ENCODE measurements at regions not wholly inside any gene's neighbourhood (a gene's known extent, or its start where the extent isn't known, plus 50 kb on each side); places are given as distances from the start of the nearest gene placed in this dataset.
A peak's percentile ranks its signal among the peaks of the same experiment; 100 is the strongest.

DNA sequence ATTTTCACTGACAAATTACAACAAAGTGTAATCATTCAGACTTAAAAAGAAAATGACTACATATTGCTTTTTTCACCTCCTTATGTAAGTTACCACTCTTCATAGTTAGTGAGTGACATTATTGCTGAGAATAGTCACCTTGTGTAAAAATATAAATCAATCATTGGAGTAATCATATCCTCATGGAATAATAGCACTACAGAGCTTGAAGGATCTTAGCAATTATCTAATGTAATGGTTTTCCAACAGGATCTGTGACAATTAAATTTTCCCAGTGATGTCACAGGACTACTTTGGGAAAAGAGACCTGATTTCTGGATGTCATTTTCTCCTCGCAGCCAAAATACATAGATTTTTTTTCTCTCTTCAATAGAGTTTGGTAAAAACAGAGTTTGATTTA is 833.0 kb upstream of the PCDH9 start:
- no peaks in the 10 kb centered on the region for H3K36me3 ChIP-seq (ENCODE audit: control insufficient read depth, insufficient read depth, low read length, severe bottlenecking)
- H3K4me3 ChIP-seq (ENCODE audit: low read length) = no peak overlapping the region
- H3K9ac ChIP-seq (ENCODE audit: low read length) = no peak overlapping the region
- no peaks in the 10 kb centered on the region for H3K9me3 ChIP-seq (ENCODE audit: control insufficient read depth, low read length)
- H3K27me3 ChIP-seq (replicated peaks; ENCODE audit: control insufficient read depth, insufficient read depth, low read length) = no peaks in the 10 kb centered on the region
- no peaks in the 10 kb centered on the region for H3K4me1 ChIP-seq (ENCODE audit: control insufficient read depth, insufficient read depth, low read length)
- DNase-seq (ENCODE audit: low read depth) = no peak

DNA sequence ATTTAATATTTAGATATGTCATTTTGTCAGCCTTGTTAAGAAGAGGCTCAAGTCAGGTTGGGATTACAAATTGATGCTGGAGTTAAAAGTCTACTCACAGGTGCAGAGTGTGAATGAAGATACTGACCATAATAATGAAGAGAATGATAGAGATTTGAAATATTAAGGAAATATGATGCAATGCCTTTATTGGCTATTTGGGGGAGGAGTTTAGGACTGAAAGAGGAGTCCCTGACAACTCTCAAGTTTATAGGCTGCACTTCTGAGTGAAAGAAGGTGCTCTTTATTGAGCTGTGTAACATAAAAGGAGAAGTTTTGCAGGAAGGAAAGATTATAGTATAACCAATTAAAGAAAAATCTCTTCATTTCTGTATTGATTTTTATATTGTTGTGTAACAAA is 827.7 kb upstream of the PCDH9 start:
- H3K9ac ChIP-seq (ENCODE audit: low read length) = no peak overlapping the region
- H3K4me1 ChIP-seq (ENCODE audit: control insufficient read depth, insufficient read depth, low read length) = no peaks in the 10 kb centered on the region
- H3K9me3 ChIP-seq (ENCODE audit: control insufficient read depth, low read length) = no peaks in the 10 kb centered on the region
- peak; percentile 3 for DNase-seq (ENCODE audit: low read depth)
- H3K4me3 ChIP-seq (ENCODE audit: low read length) = no peak overlapping the region
- H3K36me3 ChIP-seq (ENCODE audit: control insufficient read depth, insufficient read depth, low read length, severe bottlenecking) = no peaks in the 10 kb centered on the region
- no peaks in the 10 kb centered on the region for H3K27me3 ChIP-seq (replicated peaks; ENCODE audit: control insufficient read depth, insufficient read depth, low read length)

- H3K9ac ChIP-seq (ENCODE audit: low read length) = no peak overlapping the region
- no peaks in the 10 kb centered on the region for H3K4me1 ChIP-seq (ENCODE audit: control insufficient read depth, insufficient read depth, low read length)
- H3K9me3 ChIP-seq (ENCODE audit: control insufficient read depth, low read length) = no peaks in the 10 kb centered on the region
- no peaks in the 10 kb centered on the region for H3K27me3 ChIP-seq (replicated peaks; ENCODE audit: control insufficient read depth, insufficient read depth, low read length)
- peak; percentile 29 for DNase-seq (ENCODE audit: low read depth)
- H3K4me3 ChIP-seq (ENCODE audit: low read length) = no peak overlapping the region
- no peaks in the 10 kb centered on the region for H3K36me3 ChIP-seq (ENCODE audit: control insufficient read depth, insufficient read depth, low read length, severe bottlenecking)
Measured at GRCh38 chr13:68056816-68057710, 826.9 kb upstream of the PCDH9 start.

GRCh38 chr13:68051910-68052309 is 821.8 kb upstream of the PCDH9 start:
- Histone ChIP-seq H3K9me3 (ENCODE audit: control insufficient read depth, low read length) (no peaks in the 10 kb centered on the region), H3K36me3 (ENCODE audit: control insufficient read depth, insufficient read depth, low read length, severe bottlenecking) (no peaks in the 10 kb centered on the region), H3K9ac (ENCODE audit: low read length) (no peak overlapping the region), H3K4me3 (ENCODE audit: low read length) (no peak overlapping the region), H3K27me3 (replicated peaks; ENCODE audit: control insufficient read depth, insufficient read depth, low read length) (no peaks in the 10 kb centered on the region), H3K4me1 (ENCODE audit: control insufficient read depth, insufficient read depth, low read length) (no peaks in the 10 kb centered on the region)
- no peak for DNase-seq (ENCODE audit: low read depth)

- Histone ChIP-seq H3K27me3 (replicated peaks; ENCODE audit: control insufficient read depth, insufficient read depth, low read length) (no peaks in the 10 kb centered on the region), H3K4me1 (ENCODE audit: control insufficient read depth, insufficient read depth, low read length) (peaks cover 3% of the 10 kb centered on the region), H3K9ac (ENCODE audit: low read length) (no peak overlapping the region)
Measured at GRCh38 chr13:68050761-68051160, 820.6 kb upstream of the PCDH9 start.

GRCh38 chr13:68048802-68049359 is 818.7 kb upstream of the PCDH9 start:
- Histone ChIP-seq H3K36me3 (ENCODE audit: control insufficient read depth, insufficient read depth, low read length, severe bottlenecking) (no peaks in the 10 kb centered on the region), H3K27me3 (replicated peaks; ENCODE audit: control insufficient read depth, insufficient read depth, low read length) (no peaks in the 10 kb centered on the region), H3K9ac (ENCODE audit: low read length) (no peak overlapping the region), H3K4me1 (ENCODE audit: control insufficient read depth, insufficient read depth, low read length) (peaks cover 3% of the 10 kb centered on the region), H3K9me3 (ENCODE audit: control insufficient read depth, low read length) (no peaks in the 10 kb centered on the region), H3K4me3 (ENCODE audit: low read length) (no peak overlapping the region)
- no peak for DNase-seq (ENCODE audit: low read depth)

More at GRCh38 chr13:68050761-68051160, 820.6 kb upstream of the PCDH9 start:
- Histone ChIP-seq H3K36me3 (ENCODE audit: control insufficient read depth, insufficient read depth, low read length, severe bottlenecking) (no peaks in the 10 kb centered on the region), H3K4me3 (ENCODE audit: low read length) (no peak overlapping the region), H3K9me3 (ENCODE audit: control insufficient read depth, low read length) (no peaks in the 10 kb centered on the region)
- DNase-seq (ENCODE audit: low read depth) = peak; percentile 2

- H3K9ac ChIP-seq (ENCODE audit: low read length) = no peak overlapping the region
- H3K36me3 ChIP-seq (ENCODE audit: control insufficient read depth, insufficient read depth, low read length, severe bottlenecking) = no peaks in the 10 kb centered on the region
- no peaks in the 10 kb centered on the region for H3K9me3 ChIP-seq (ENCODE audit: control insufficient read depth, low read length)
- no peak overlapping the region for H3K4me3 ChIP-seq (ENCODE audit: low read length)
- peaks cover 3% of the 10 kb centered on the region for H3K4me1 ChIP-seq (ENCODE audit: control insufficient read depth, insufficient read depth, low read length)
- H3K27me3 ChIP-seq (replicated peaks; ENCODE audit: control insufficient read depth, insufficient read depth, low read length) = no peaks in the 10 kb centered on the region
- DNase-seq (ENCODE audit: low read depth) = no peak
Measured at GRCh38 chr13:68047889-68048288, 817.8 kb upstream of the PCDH9 start.

DNA sequence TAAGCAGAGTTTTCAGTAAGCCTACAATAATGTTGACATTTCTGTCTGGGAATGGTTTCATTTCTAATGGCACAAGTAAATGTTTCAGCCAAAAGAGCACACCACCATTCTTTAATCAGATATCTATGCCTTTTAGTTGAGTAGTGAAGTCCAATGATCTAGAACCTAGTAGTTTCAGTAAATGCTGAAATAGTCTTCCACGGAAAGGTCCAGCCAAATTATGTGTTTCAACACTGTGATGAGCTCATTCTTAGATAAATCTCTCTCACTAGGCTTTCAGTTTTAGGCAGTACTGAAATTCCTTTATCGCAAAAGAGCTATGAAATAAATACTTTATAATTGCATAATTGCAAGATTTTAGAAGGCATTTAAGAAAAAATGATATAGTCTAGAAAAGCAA is 816.8 kb upstream of the PCDH9 start:
- Histone ChIP-seq H3K36me3 (ENCODE audit: control insufficient read depth, insufficient read depth, low read length, severe bottlenecking) (no peaks in the 10 kb centered on the region), H3K4me3 (ENCODE audit: low read length) (no peak overlapping the region), H3K4me1 (ENCODE audit: control insufficient read depth, insufficient read depth, low read length) (peaks cover 3% of the 10 kb centered on the region), H3K27me3 (replicated peaks; ENCODE audit: control insufficient read depth, insufficient read depth, low read length) (no peaks in the 10 kb centered on the region), H3K9me3 (ENCODE audit: control insufficient read depth, low read length) (no peaks in the 10 kb centered on the region), H3K9ac (ENCODE audit: low read length) (no peak overlapping the region)
- DNase-seq (ENCODE audit: low read depth) = peak; percentile 39

DNA sequence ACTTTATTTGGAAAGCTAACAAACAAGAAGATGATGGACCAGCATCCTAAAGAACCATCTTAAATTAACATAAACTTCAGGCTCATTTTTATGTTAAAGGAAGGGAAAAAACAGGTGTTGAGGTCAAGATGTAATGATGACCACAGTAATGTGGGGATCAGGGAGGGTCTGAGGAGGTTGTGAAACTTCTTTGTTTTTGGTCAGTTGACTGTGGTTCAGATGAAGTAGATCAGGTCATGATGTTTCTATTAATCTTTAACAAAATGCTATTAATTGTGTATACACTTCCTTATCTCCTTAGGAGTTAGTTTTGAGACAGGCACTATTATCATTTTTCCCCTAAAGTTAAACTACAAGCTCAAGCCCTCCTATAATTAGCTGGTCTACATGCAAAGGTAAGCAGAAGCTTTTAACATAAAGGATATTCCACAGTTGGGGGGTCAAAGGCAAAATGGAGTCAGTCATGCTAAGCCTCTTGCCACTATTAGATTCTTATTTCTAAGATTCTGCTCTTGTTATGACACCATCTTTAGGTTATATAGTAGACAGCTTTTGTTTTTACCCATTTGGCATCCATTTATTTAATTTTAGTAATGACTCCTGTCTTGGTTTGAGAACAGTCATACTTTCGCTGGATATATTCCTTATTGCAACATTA is 800.1 kb upstream of the PCDH9 start:
- Histone ChIP-seq H3K4me3 (ENCODE audit: low read length) (no peak overlapping the region), H3K9ac (ENCODE audit: low read length) (no peak overlapping the region), H3K4me1 (ENCODE audit: control insufficient read depth, insufficient read depth, low read length) (no peaks in the 10 kb centered on the region), H3K27me3 (replicated peaks; ENCODE audit: control insufficient read depth, insufficient read depth, low read length) (no peaks in the 10 kb centered on the region), H3K36me3 (ENCODE audit: control insufficient read depth, insufficient read depth, low read length, severe bottlenecking) (no peaks in the 10 kb centered on the region), H3K9me3 (ENCODE audit: control insufficient read depth, low read length) (no peaks in the 10 kb centered on the region)
- no peak for DNase-seq (ENCODE audit: low read depth)

GRCh38 chr13:68028701-68029100 is 798.6 kb upstream of the PCDH9 start:
- no peaks in the 10 kb centered on the region for H3K36me3 ChIP-seq (ENCODE audit: control insufficient read depth, insufficient read depth, low read length, severe bottlenecking)
- no peak for DNase-seq (ENCODE audit: low read depth)
- no peak overlapping the region for H3K4me3 ChIP-seq (ENCODE audit: low read length)
- H3K9ac ChIP-seq (ENCODE audit: low read length) = no peak overlapping the region
- no peaks in the 10 kb centered on the region for H3K4me1 ChIP-seq (ENCODE audit: control insufficient read depth, insufficient read depth, low read length)
- H3K9me3 ChIP-seq (ENCODE audit: control insufficient read depth, low read length) = no peaks in the 10 kb centered on the region
- no peaks in the 10 kb centered on the region for H3K27me3 ChIP-seq (replicated peaks; ENCODE audit: control insufficient read depth, insufficient read depth, low read length)

- H3K36me3 ChIP-seq (ENCODE audit: control insufficient read depth, insufficient read depth, low read length, severe bottlenecking) = no peaks in the 10 kb centered on the region
- H3K9me3 ChIP-seq (ENCODE audit: control insufficient read depth, low read length) = peaks cover 2% of the 10 kb centered on the region
- no peaks in the 10 kb centered on the region for H3K27me3 ChIP-seq (replicated peaks; ENCODE audit: control insufficient read depth, insufficient read depth, low read length)
- no peaks in the 10 kb centered on the region for H3K4me1 ChIP-seq (ENCODE audit: control insufficient read depth, insufficient read depth, low read length)
- no peak overlapping the region for H3K4me3 ChIP-seq (ENCODE audit: low read length)
- no peak overlapping the region for H3K9ac ChIP-seq (ENCODE audit: low read length)
- no peak for DNase-seq (ENCODE audit: low read depth)
Measured at GRCh38 chr13:68027306-68027705, 797.2 kb upstream of the PCDH9 start.
